DOHH2 (cell line): ENCODE measurements at regions not wholly inside any gene's neighbourhood (a gene's known extent, or its start where the extent isn't known, plus 50 kb on each side); places are given as distances from the start of the nearest gene placed in this dataset.

Experiments used
- EZH2phosphoT487 ChIP-seq: fragments of 200-600 bp; sonication (generic); IDR thresholded peaks from 2 replicates; pipeline ENCODE4 v1.6.1; 2017; ENCODE audit warnings: borderline replicate concordance, mild to moderate bottlenecking, antibody characterized with exemption, low read length, moderate library complexity, mixed read lengths
- TF ChIP-seq, protein P1 (sequence below): fragments of 200-600 bp; sonication (generic); IDR thresholded peaks from one replicate; pipeline ENCODE4 v1.5.1; 2014; ENCODE audit warnings: antibody characterized with exemption, mild to moderate bottlenecking, low read depth, low read length; ENCODE audit not compliant: poor library complexity, severe bottlenecking

DNA sequence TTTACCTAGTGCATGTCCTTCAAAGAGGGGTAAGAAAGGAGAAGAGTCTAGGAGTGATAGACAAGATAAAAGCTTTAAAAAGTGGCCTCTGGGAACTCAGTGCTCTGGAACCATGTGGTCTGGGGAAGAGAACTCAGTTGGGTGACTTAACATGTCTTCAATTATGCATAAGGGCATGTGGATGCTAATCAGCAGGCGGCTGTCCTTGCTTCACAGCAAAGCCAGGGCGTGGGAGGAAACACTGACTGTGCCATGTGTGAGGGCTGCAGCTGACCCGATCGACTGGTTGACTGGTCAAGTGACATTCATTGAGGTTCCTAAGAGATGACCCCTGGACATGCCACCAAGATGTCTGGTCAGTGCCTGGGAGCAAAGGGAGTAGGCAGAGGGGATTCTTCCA is 1053.8 kb downstream of the BCL11B start:
- TF ChIP-seq, protein P1, sequence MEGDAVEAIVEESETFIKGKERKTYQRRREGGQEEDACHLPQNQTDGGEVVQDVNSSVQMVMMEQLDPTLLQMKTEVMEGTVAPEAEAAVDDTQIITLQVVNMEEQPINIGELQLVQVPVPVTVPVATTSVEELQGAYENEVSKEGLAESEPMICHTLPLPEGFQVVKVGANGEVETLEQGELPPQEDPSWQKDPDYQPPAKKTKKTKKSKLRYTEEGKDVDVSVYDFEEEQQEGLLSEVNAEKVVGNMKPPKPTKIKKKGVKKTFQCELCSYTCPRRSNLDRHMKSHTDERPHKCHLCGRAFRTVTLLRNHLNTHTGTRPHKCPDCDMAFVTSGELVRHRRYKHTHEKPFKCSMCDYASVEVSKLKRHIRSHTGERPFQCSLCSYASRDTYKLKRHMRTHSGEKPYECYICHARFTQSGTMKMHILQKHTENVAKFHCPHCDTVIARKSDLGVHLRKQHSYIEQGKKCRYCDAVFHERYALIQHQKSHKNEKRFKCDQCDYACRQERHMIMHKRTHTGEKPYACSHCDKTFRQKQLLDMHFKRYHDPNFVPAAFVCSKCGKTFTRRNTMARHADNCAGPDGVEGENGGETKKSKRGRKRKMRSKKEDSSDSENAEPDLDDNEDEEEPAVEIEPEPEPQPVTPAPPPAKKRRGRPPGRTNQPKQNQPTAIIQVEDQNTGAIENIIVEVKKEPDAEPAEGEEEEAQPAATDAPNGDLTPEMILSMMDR: no peak
- TF ChIP-seq EZH2phosphoT487: no peak
